Posterior cingulate gyrus (tissue), 11 donors: ENCODE measurements at regions not wholly inside any gene's neighbourhood (a gene's known extent, or its start where the extent isn't known, plus 50 kb on each side); places are given as distances from the start of the nearest gene placed in this dataset.

Experiments
- DNase-seq, 10 donors: peaks; one replicate each; pipeline versions ENCODE4 v3.0.0 to v3.0.0-alpha.2; 2020 to 2021; ENCODE audit warnings: mixed read lengths in 3 of 10
- intact Hi-C: fragments of 100-400 bp; cut with DNase I; formaldehyde crosslinking; loops from one replicate; pipeline ENCODE4 v1.15.1; 2023

GRCh38 chr20:52655395-52655794 is 316.8 kb upstream of the TSHZ2 start:
- intact Hi-C loops, result no loop called here
- DNase-seq, result no peak

GRCh38 chr20:52654567-52654966 is 317.6 kb upstream of the TSHZ2 start:
- intact Hi-C loops, result no loop called here
- no peak for DNase-seq

- intact Hi-C loops, result no loop called here
- no peak for DNase-seq
Measured at GRCh38 chr20:52652271-52652670, 319.9 kb upstream of the TSHZ2 start.

- intact Hi-C loops, result no loop called here
- no peak for DNase-seq
Measured at GRCh38 chr20:52649727-52650126, 322.4 kb upstream of the TSHZ2 start.

- no peak for DNase-seq
- intact Hi-C loops, result no loop called here
Measured at GRCh38 chr20:52645822-52646221, 326.3 kb upstream of the TSHZ2 start.

GRCh38 chr20:52643034-52643433 is 329.1 kb upstream of the TSHZ2 start:
- intact Hi-C loops, result no loop called here
- no peak for DNase-seq

GRCh38 chr20:52637201-52637600 is 335.0 kb upstream of the TSHZ2 start:
- intact Hi-C loops, result no loop called here
- DNase-seq, result no peak

GRCh38 chr20:52631469-52631868 is 340.7 kb upstream of the TSHZ2 start:
- DNase-seq, result no peak
- intact Hi-C loops, result no loop called here

GRCh38 chr20:52630138-52630537 is 342.0 kb upstream of the TSHZ2 start:
- intact Hi-C loops, result no loop called here
- no peak for DNase-seq

- DNase-seq, result no peak
- intact Hi-C loops, result no loop called here
Measured at GRCh38 chr20:52624281-52624680, 347.9 kb upstream of the TSHZ2 start.

- DNase-seq, result no peak
- intact Hi-C loops, result no loop called here
Measured at GRCh38 chr20:52622081-52622480, 350.1 kb upstream of the TSHZ2 start.

- intact Hi-C loops, result no loop called here
- no peak for DNase-seq
Measured at GRCh38 chr20:52621401-52621800, 350.8 kb upstream of the TSHZ2 start.

- intact Hi-C loops, result no loop called here
- DNase-seq, result no peak
Measured at GRCh38 chr20:52619671-52620070, 352.5 kb upstream of the TSHZ2 start.

- DNase-seq, result no peak
- intact Hi-C loops, result no loop called here
Measured at GRCh38 chr20:52619101-52619500, 353.1 kb upstream of the TSHZ2 start.

GRCh38 chr20:52616629-52617028 is 355.5 kb upstream of the TSHZ2 start:
- DNase-seq, result no peak
- intact Hi-C loops, result no loop called here

- DNase-seq, result no peak
- intact Hi-C loops, result no loop called here
Measured at GRCh38 chr20:52614051-52614863, 357.9 kb upstream of the TSHZ2 start.

GRCh38 chr20:52612046-52612632 is 360.0 kb upstream of the TSHZ2 start:
- no peak for DNase-seq
- intact Hi-C loops, result no loop called here

GRCh38 chr20:52610749-52611148 is 361.4 kb upstream of the TSHZ2 start:
- intact Hi-C loops, result no loop called here
- DNase-seq, result no peak

GRCh38 chr20:52601295-52601971 is 370.7 kb upstream of the TSHZ2 start:
- no peak for DNase-seq
- intact Hi-C loops, result no loop called here

- intact Hi-C loops, result no loop called here
- DNase-seq, result no peak
Measured at GRCh38 chr20:52596256-52596655, 375.9 kb upstream of the TSHZ2 start.

- intact Hi-C loops, result no loop called here
- DNase-seq, result no peak
Measured at GRCh38 chr20:52595518-52595917, 376.6 kb upstream of the TSHZ2 start.

GRCh38 chr20:52593654-52594053 is 378.5 kb upstream of the TSHZ2 start:
- DNase-seq, result no peak
- intact Hi-C loops, result no loop called here
